ENCODE measurements at regions not wholly inside any gene's neighbourhood (a gene's known extent, or its start where the extent isn't known, plus 50 kb on each side); places are given as distances from the start of the nearest gene placed in this dataset.

GRCh38 chr10:63887600-63888370 lies 366.6 kb downstream of the REEP3 start:
- Histone ChIP-seq H3K4me2 (replicated peaks; ENCODE audit: low read depth, low read length, poor library complexity, severe bottlenecking) (no peak overlapping the region), H3K9ac (ENCODE audit: low read length) (no peak overlapping the region), H3K36me3 (replicated peaks in 1 of 2; ENCODE audit: control extremely low read depth in 1 of 2, control insufficient read depth in 1 of 2, extremely low read depth in 1 of 2, insufficient read depth in 2 of 2, low read length in 1 of 2) (no peaks in the 10 kb centered on the region), H2AFZ (ENCODE audit: insufficient read depth, low read depth, low read length, poor library complexity, severe bottlenecking) (no peak overlapping the region), H3K9me3 (ENCODE audit: control extremely low read depth in 1 of 3, control insufficient read depth in 2 of 3, insufficient read depth in 1 of 3, low read length in 2 of 3) (no peaks in the 10 kb centered on the region), H4K20me1 (ENCODE audit: control insufficient read depth, insufficient read depth, low read length, poor library complexity, severe bottlenecking) (no peaks in the 10 kb centered on the region), H3K4me3 (ENCODE audit: control extremely low read depth in 1 of 5, extremely low read depth in 1 of 5, insufficient read depth in 1 of 5, low read depth in 2 of 5, low read length in 4 of 5) (no peak overlapping the region), H3K79me2 (ENCODE audit: control insufficient read depth, insufficient read depth, low read length) (no peaks in the 10 kb centered on the region), H3K27me3 (replicated peaks in 1 of 4; ENCODE audit: control extremely low read depth in 1 of 4, control insufficient read depth in 3 of 4, insufficient read depth in 4 of 4, low read length in 3 of 4) (peaks cover 0 to 4% (median 0%) of the 10 kb centered on the region in 4 experiments), H3K27ac (ENCODE audit: low read length in 2 of 2) (no peak overlapping the region), H3K4me1 (ENCODE audit: control insufficient read depth in 2 of 2, insufficient read depth in 2 of 2, low read length in 2 of 2) (no peaks in the 10 kb centered on the region)
- Mint-ChIP-seq H3K27me3 (peaks cover 19% of the 10 kb centered on the region), H3K4me3 (no peak overlapping the region), H3K4me1 (no peaks in the 10 kb centered on the region), H3K27ac (no peak overlapping the region), H3K9me3 (ENCODE audit: insufficient read depth) (no peaks in the 10 kb centered on the region)
- ChIA-PET POLR2A (no interaction called here), CTCF (no interaction called here)
- no peak for DNase-seq
- intact Hi-C loops (cut with micrococcal nuclease): no loop called here
- TF ChIP-seq, protein P1, sequence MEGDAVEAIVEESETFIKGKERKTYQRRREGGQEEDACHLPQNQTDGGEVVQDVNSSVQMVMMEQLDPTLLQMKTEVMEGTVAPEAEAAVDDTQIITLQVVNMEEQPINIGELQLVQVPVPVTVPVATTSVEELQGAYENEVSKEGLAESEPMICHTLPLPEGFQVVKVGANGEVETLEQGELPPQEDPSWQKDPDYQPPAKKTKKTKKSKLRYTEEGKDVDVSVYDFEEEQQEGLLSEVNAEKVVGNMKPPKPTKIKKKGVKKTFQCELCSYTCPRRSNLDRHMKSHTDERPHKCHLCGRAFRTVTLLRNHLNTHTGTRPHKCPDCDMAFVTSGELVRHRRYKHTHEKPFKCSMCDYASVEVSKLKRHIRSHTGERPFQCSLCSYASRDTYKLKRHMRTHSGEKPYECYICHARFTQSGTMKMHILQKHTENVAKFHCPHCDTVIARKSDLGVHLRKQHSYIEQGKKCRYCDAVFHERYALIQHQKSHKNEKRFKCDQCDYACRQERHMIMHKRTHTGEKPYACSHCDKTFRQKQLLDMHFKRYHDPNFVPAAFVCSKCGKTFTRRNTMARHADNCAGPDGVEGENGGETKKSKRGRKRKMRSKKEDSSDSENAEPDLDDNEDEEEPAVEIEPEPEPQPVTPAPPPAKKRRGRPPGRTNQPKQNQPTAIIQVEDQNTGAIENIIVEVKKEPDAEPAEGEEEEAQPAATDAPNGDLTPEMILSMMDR (IDR thresholded peaks at IDR 0.05): no peak
- TF ChIP-seq EZH2 (IDR thresholded peaks at IDR 0.05; ENCODE audit: borderline replicate concordance, insufficient read depth, low read depth, low read length, poor library complexity, severe bottlenecking): no peak
- no peak for ATAC-seq (ENCODE audit: low read depth)
- 90% methylated on average over 2 of the region's 5 CpGs for WGBS (ENCODE audit: insufficient coverage)

DNA sequence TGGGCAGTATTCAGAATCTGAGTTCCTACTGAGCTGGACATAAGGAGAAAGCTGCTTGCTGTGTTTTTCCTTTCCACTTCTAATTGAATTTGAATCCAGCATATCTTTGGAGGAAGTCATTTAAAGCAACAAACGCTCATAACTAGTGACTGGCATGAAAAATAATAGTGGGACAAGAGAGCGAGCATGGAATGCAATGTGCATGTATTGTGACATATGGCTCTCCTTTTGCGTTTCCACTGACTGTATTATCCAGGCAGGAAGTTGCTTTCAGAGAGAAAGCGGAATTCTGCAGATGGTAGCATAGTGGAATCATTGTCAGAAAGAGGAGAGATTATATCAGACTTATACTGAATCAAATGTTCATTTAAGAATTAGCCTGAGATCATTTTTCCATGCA lies 368.6 kb downstream of the REEP3 start:
- Histone ChIP-seq H3K4me3 (ENCODE audit: control extremely low read depth in 1 of 5, extremely low read depth in 1 of 5, insufficient read depth in 1 of 5, low read depth in 2 of 5, low read length in 4 of 5) (no peak overlapping the region), H3K36me3 (replicated peaks in 1 of 2; ENCODE audit: control extremely low read depth in 1 of 2, control insufficient read depth in 1 of 2, extremely low read depth in 1 of 2, insufficient read depth in 2 of 2, low read length in 1 of 2) (no peaks in the 10 kb centered on the region), H4K20me1 (ENCODE audit: control insufficient read depth, insufficient read depth, low read length, poor library complexity, severe bottlenecking) (no peaks in the 10 kb centered on the region), H3K9ac (ENCODE audit: low read length) (no peak overlapping the region), H3K4me2 (replicated peaks; ENCODE audit: low read depth, low read length, poor library complexity, severe bottlenecking) (no peak overlapping the region), H3K79me2 (ENCODE audit: control insufficient read depth, insufficient read depth, low read length) (no peaks in the 10 kb centered on the region), H3K9me3 (ENCODE audit: control extremely low read depth in 1 of 3, control insufficient read depth in 2 of 3, insufficient read depth in 1 of 3, low read length in 2 of 3) (no peaks in the 10 kb centered on the region), H3K27me3 (replicated peaks in 1 of 4; ENCODE audit: control extremely low read depth in 1 of 4, control insufficient read depth in 3 of 4, insufficient read depth in 4 of 4, low read length in 3 of 4) (peaks cover 0 to 12% (median 0%) of the 10 kb centered on the region in 4 experiments), H3K27ac (ENCODE audit: low read length in 2 of 2) (no peak overlapping the region), H3K4me1 (ENCODE audit: control insufficient read depth in 2 of 2, insufficient read depth in 2 of 2, low read length in 2 of 2) (no peaks in the 10 kb centered on the region), H2AFZ (ENCODE audit: insufficient read depth, low read depth, low read length, poor library complexity, severe bottlenecking) (no peak overlapping the region)
- intact Hi-C loops (cut with micrococcal nuclease): no loop called here
- no peak for DNase-seq
- no peak overlapping the region for H3K27ac Mint-ChIP-seq
- POLR2A ChIA-PET: no interaction called here
- H3K9me3 Mint-ChIP-seq (ENCODE audit: insufficient read depth): no peaks in the 10 kb centered on the region
- 82% methylated on average over 2 of the region's 4 CpGs for WGBS (ENCODE audit: insufficient coverage)
- no peaks in the 10 kb centered on the region for H3K4me1 Mint-ChIP-seq
- ATAC-seq (ENCODE audit: low read depth): no peak
- no peak overlapping the region for H3K4me3 Mint-ChIP-seq
- CTCF ChIA-PET: no interaction called here
- TF ChIP-seq, protein P1 (IDR thresholded peaks at IDR 0.05): no peak
- TF ChIP-seq EZH2 (IDR thresholded peaks at IDR 0.05; ENCODE audit: borderline replicate concordance, insufficient read depth, low read depth, low read length, poor library complexity, severe bottlenecking): no peak
- peaks cover 17% of the 10 kb centered on the region for H3K27me3 Mint-ChIP-seq

All from B cell (primary cell).